ENCODE measurements at regions not wholly inside any gene's neighbourhood (a gene's known extent, or its start where the extent isn't known, plus 50 kb on each side); places are given as distances from the start of the nearest gene placed in this dataset.

GRCh38 chr4:189235599-189235998, 705.1 kb upstream of the FRG1 start:
- TF ChIP-seq CTCF (IDR thresholded peaks at IDR 0.05 in 8 of 11, conservative IDR thresholded peaks at IDR 0.05 in 3 of 11) (no peak), POLR2A (IDR thresholded peaks at IDR 0.05) (no peak)

Data from spleen (tissue), 7 donors.